MM.1S (cell line): ENCODE measurements at regions not wholly inside any gene's neighbourhood (a gene's known extent, or its start where the extent isn't known, plus 50 kb on each side); places are given as distances from the start of the nearest gene placed in this dataset.
"Not testable (repeated sequence)": the region's sequence is repeated elsewhere in the genome, so short reads cannot be mapped to it uniquely, and the experiment has no call there.

Source experiments
- DNase-seq: peaks from one replicate; pipeline ENCODE4 v3.0.0-alpha.2; 2015
- H2AFZ ChIP-seq: fragments of 300-600 bp; sonication (generic); 2 replicates; pipeline ENCODE4 v1.6.0; 2016; ENCODE audit warnings: antibody characterized with exemption, low read length
- H3F3A ChIP-seq: fragments of 300-600 bp; sonication (generic); 2 replicates; pipeline ENCODE4 v1.6.1; 2016; ENCODE audit warnings: mild to moderate bottlenecking, antibody characterized with exemption, low read length, moderate library complexity, mixed read lengths; ENCODE audit not compliant: insufficient read depth
- H3K27ac ChIP-seq: fragments of 300-600 bp; sonication (generic); 2 replicates; pipeline ENCODE4 v1.5.1; 2016; ENCODE audit warnings: mild to moderate bottlenecking, low read length
- H3K27me3 ChIP-seq: fragments of 300-600 bp; sonication (generic); replicated peaks from 2 replicates; pipeline ENCODE4 v1.6.0; 2016; ENCODE audit warnings: low read length; ENCODE audit not compliant: insufficient read depth
- H3K36me3 ChIP-seq: fragments of 300-600 bp; sonication (generic); replicated peaks from 2 replicates; pipeline ENCODE4 v1.6.1; 2016; ENCODE audit warnings: mild to moderate bottlenecking, low read length, mixed read lengths; ENCODE audit not compliant: insufficient read depth
- H3K4me1 ChIP-seq: fragments of 300-600 bp; sonication (generic); 2 replicates; pipeline ENCODE4 v1.6.1; 2016; ENCODE audit warnings: low read length, mixed read lengths
- H3K4me2 ChIP-seq: fragments of 300-600 bp; sonication (generic); 2 replicates; pipeline ENCODE4 v1.6.0; 2016; ENCODE audit warnings: low read depth, low read length
- H3K4me3 ChIP-seq: fragments of 300-600 bp; sonication (generic); 2 replicates; pipeline ENCODE4 v1.5.1; 2016; ENCODE audit warnings: low read length, mixed read lengths
- H3K79me2 ChIP-seq: fragments of 300-600 bp; sonication (generic); 2 replicates; pipeline ENCODE4 v1.6.1; 2016; ENCODE audit warnings: mixed run types, low read length, mixed read lengths
- H3K9ac ChIP-seq: fragments of 300-600 bp; sonication (generic); 2 replicates; pipeline ENCODE4 v1.6.1; 2016; ENCODE audit warnings: low read length, mixed read lengths
- H3K9me2 ChIP-seq: fragments of 300-600 bp; sonication (generic); replicated peaks from 2 replicates; pipeline ENCODE4 v1.6.1; 2016; ENCODE audit warnings: mild to moderate bottlenecking, low read length, mixed read lengths; ENCODE audit not compliant: insufficient read depth
- H3K9me3 ChIP-seq: fragments of 300-600 bp; sonication (generic); replicated peaks from 2 replicates; pipeline ENCODE4 v1.6.1; 2016; ENCODE audit warnings: mild to moderate bottlenecking, low read length, mixed read lengths; ENCODE audit not compliant: insufficient read depth
- H4K20me1 ChIP-seq: fragments of 300-600 bp; sonication (generic); 2 replicates; pipeline ENCODE4 v1.6.1; 2016; ENCODE audit warnings: mild to moderate bottlenecking, low read length, moderate library complexity, mixed read lengths; ENCODE audit not compliant: insufficient read depth
- CTCF ChIP-seq: fragments of 300-600 bp; sonication (generic); IDR thresholded peaks from 2 replicates; pipeline ENCODE4 v1.5.1; 2016; ENCODE audit warnings: antibody characterized with exemption, low read length, mixed read lengths
- EZH2 ChIP-seq: fragments of 300-600 bp; sonication (generic); optimal IDR thresholded peaks from 2 replicates; pipeline ENCODE3; 2017; ENCODE audit warnings: low read depth, mild to moderate bottlenecking, antibody characterized with exemption, low read length, mixed read lengths
- EZH2phosphoT487 ChIP-seq: fragments of 300-600 bp; sonication (generic); IDR thresholded peaks from 2 replicates; pipeline ENCODE4 v1.6.1; 2018; ENCODE audit warnings: antibody characterized with exemption, low read length

GRCh38 chr5:126277762-126278161 is 145.4 kb upstream of the GRAMD2B start:
- H3K4me1 ChIP-seq = no peaks in the 10 kb centered on the region
- DNase-seq = no peak

GRCh38 chr5:126280343-126280742 is 142.9 kb upstream of the GRAMD2B start:
- H4K20me1 ChIP-seq = no peaks in the 10 kb centered on the region
- no peak overlapping the region for H3K4me2 ChIP-seq
- DNase-seq = no peak
- TF ChIP-seq EZH2phosphoT487 (no peak), EZH2 (no peak), CTCF (no peak)
- H3K9ac ChIP-seq = no peak overlapping the region
- no peak overlapping the region for H3K4me3 ChIP-seq
- no peak overlapping the region for H3K27ac ChIP-seq
- H3K4me1 ChIP-seq = no peaks in the 10 kb centered on the region
- no peaks in the 10 kb centered on the region for H3K36me3 ChIP-seq
- H3K9me3 ChIP-seq = no peaks in the 10 kb centered on the region
- H3K27me3 ChIP-seq = no peaks in the 10 kb centered on the region
- H3K9me2 ChIP-seq = no peaks in the 10 kb centered on the region
- H2AFZ ChIP-seq = no peak overlapping the region
- no peaks in the 10 kb centered on the region for H3F3A ChIP-seq
- no peaks in the 10 kb centered on the region for H3K79me2 ChIP-seq

More at GRCh38 chr5:126277762-126278161, 145.4 kb upstream of the GRAMD2B start:
- no peak overlapping the region for H3K4me2 ChIP-seq
- H2AFZ ChIP-seq = no peak overlapping the region
- H3K79me2 ChIP-seq = no peaks in the 10 kb centered on the region
- no peaks in the 10 kb centered on the region for H3F3A ChIP-seq
- no peaks in the 10 kb centered on the region for H3K9me2 ChIP-seq
- no peaks in the 10 kb centered on the region for H3K36me3 ChIP-seq
- no peak overlapping the region for H3K27ac ChIP-seq
- H3K9me3 ChIP-seq = no peaks in the 10 kb centered on the region
- no peak overlapping the region for H3K4me3 ChIP-seq
- no peak overlapping the region for H3K9ac ChIP-seq
- TF ChIP-seq EZH2phosphoT487 = no peak
- H4K20me1 ChIP-seq = no peaks in the 10 kb centered on the region
- H3K27me3 ChIP-seq = no peaks in the 10 kb centered on the region

- H3K27ac ChIP-seq = no peak overlapping the region
- H3K9ac ChIP-seq = no peak overlapping the region
- H3K79me2 ChIP-seq = no peaks in the 10 kb centered on the region
- H3F3A ChIP-seq = no peaks in the 10 kb centered on the region
- H3K36me3 ChIP-seq = no peaks in the 10 kb centered on the region
- H3K4me3 ChIP-seq = no peak overlapping the region
- H3K27me3 ChIP-seq = no peaks in the 10 kb centered on the region
- no peaks in the 10 kb centered on the region for H3K9me2 ChIP-seq
- H4K20me1 ChIP-seq = no peaks in the 10 kb centered on the region
- no peak overlapping the region for H3K4me2 ChIP-seq
- TF ChIP-seq EZH2phosphoT487 (no peak), EZH2 (no peak), CTCF (no peak)
- H2AFZ ChIP-seq = no peak overlapping the region
- DNase-seq = no peak
- H3K4me1 ChIP-seq = no peaks in the 10 kb centered on the region
- no peaks in the 10 kb centered on the region for H3K9me3 ChIP-seq
Measured at GRCh38 chr5:126280846-126281245, 142.4 kb upstream of the GRAMD2B start.

DNA sequence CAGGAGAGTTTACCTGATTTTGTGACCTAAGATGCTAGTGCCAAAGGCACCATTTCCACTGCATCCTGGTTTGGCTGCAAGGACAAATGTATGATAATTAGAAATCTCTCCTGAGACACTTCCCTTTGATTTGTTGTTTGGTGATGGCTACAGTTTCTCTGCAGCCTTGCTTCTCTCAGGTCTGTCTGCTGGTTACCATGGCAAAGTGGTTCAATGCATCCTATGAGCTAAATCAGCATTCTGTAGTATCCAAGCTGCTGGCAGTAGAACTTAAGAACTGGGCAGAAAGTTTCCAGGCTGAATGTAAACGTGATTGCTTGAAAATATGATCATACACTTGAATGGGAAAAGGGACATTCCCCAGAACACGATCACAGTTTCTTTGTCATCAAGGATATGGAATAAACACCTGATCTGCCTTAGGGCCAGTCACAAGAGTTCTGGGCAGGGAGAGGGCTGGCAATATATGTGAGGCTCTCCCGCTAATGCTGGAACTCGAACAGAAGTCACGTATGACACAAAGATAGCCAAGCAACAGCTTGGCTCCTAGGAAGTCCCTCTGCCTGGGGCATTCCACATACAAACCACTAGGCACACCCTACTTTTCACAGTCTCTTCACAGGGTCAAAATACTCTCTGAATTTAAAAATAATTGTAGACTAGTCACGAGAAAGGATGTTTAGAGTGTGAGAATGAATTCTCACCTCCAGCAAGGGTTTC is 138.1 kb upstream of the GRAMD2B start:
- no peaks in the 10 kb centered on the region for H3K4me1 ChIP-seq
- no peaks in the 10 kb centered on the region for H3K27me3 ChIP-seq
- DNase-seq = no peak
- no peak overlapping the region for H3K4me3 ChIP-seq
- no peak overlapping the region for H3K27ac ChIP-seq
- H3K79me2 ChIP-seq = no peaks in the 10 kb centered on the region
- no peaks in the 10 kb centered on the region for H3K9me3 ChIP-seq
- no peak overlapping the region for H3K9ac ChIP-seq
- H2AFZ ChIP-seq = no peak overlapping the region
- no peaks in the 10 kb centered on the region for H3K9me2 ChIP-seq
- no peaks in the 10 kb centered on the region for H3K36me3 ChIP-seq
- no peaks in the 10 kb centered on the region for H4K20me1 ChIP-seq
- no peak overlapping the region for H3K4me2 ChIP-seq
- TF ChIP-seq EZH2phosphoT487 (no peak), EZH2 (no peak), CTCF (no peak)
- H3F3A ChIP-seq = no peaks in the 10 kb centered on the region

- not testable (repeated sequence) for H3K9me2 ChIP-seq, H3K79me2 ChIP-seq, H3K36me3 ChIP-seq, H4K20me1 ChIP-seq, H3F3A ChIP-seq, DNase-seq, H3K4me3 ChIP-seq, H2AFZ ChIP-seq, H3K27me3 ChIP-seq, H3K9me3 ChIP-seq, H3K4me2 ChIP-seq, H3K9ac ChIP-seq, H3K4me1 ChIP-seq, H3K27ac ChIP-seq
Measured at GRCh38 chr5:126296121-126296520, 127.1 kb upstream of the GRAMD2B start.
